Gastrocnemius medialis (tissue), 4 donors: ENCODE measurements at regions not wholly inside any gene's neighbourhood (a gene's known extent, or its start where the extent isn't known, plus 50 kb on each side); places are given as distances from the start of the nearest gene placed in this dataset.

Experiments used
- ATAC-seq, 2 donors: fragments of 150-250 bp; one replicate each; pipeline ENCODE4 v1.9.1; 2016
- DNase-seq, 2 donors: peaks; one replicate each; pipeline ENCODE4 v3.0.0-alpha.2; 2019
- H3K27ac ChIP-seq, 4 donors: fragments of 200-600 bp; sonication (generic); 1 replicate in 1 of 4; 2 replicates in 3 of 4; pipeline ENCODE4 v1.5.1; 2016 to 2018; ENCODE audit warnings: mild to moderate bottlenecking in 2 of 4, moderate library complexity in 1 of 4
- H3K27me3 ChIP-seq, 3 donors: fragments of 200-600 bp; sonication (generic) in 2 of 3; 1 replicate in 1 of 3; 2 replicates in 2 of 3; pipeline versions ENCODE4 v1.5.1 to v1.6.0; 2016 to 2019; ENCODE audit warnings: mild to moderate bottlenecking in 1 of 3, moderate library complexity in 1 of 3
- H3K36me3 ChIP-seq, 2 donors: fragments of 200-600 bp; sonication (generic) in 1 of 2; one replicate each; pipeline ENCODE4 v1.5.1; 2017 to 2018
- H3K4me1 ChIP-seq, 2 donors: fragments of 200-600 bp; sonication (generic) in 1 of 2; one replicate each; pipeline ENCODE4 v1.5.1; 2016 to 2017; ENCODE audit warnings: mild to moderate bottlenecking in 2 of 2
- H3K4me3 ChIP-seq, 4 donors: fragments of 200-600 bp; sonication (generic) in 3 of 4; 1 replicate in 1 of 4; 2 replicates in 3 of 4; pipeline ENCODE4 v1.5.1; 2016 to 2019; ENCODE audit warnings: mild to moderate bottlenecking in 2 of 4
- H3K9me3 ChIP-seq, 3 donors: fragments of 200-600 bp; sonication (generic) in 2 of 3; 1 replicate in 1 of 3; 2 replicates in 2 of 3; pipeline ENCODE4 v1.5.1; 2016 to 2019
- POLR2A ChIP-seq, 2 donors: fragments of 450-650 bp; IDR thresholded peaks; one replicate each; pipeline ENCODE4 v1.6.1; 2017; ENCODE audit warnings: antibody characterized with exemption in 2 of 2, mild to moderate bottlenecking in 2 of 2, moderate library complexity in 2 of 2
- in situ Hi-C, 4 donors: fragments of 200-750 bp; cut with MboI; loops; one replicate each; pipeline versions ENCODE4 v1.15.0 to v1.8.0; 2017; ENCODE audit warnings: low sequenced_read_pairs in 4 of 4
- intact Hi-C: fragments of 100-400 bp; cut with DNase I; formaldehyde crosslinking; loops from one replicate; pipeline ENCODE4 v1.15.1; 2023; ENCODE audit warnings: low total_unique reads
- TF ChIP-seq, protein P1 (sequence below), 5 experiments: fragments of 450-650 bp in 3 of 5; fragments of 200-600 bp in 2 of 5; sonication (generic) in 2 of 5; IDR thresholded peaks in 4 of 5; conservative IDR thresholded peaks in 1 of 5; 1 replicate in 4 of 5; 2 replicates in 1 of 5; pipeline ENCODE4 v1.5.1; 2016 to 2019; ENCODE audit warnings: antibody characterized with exemption in 5 of 5, mild to moderate bottlenecking in 3 of 5, moderate library complexity in 3 of 5

DNA sequence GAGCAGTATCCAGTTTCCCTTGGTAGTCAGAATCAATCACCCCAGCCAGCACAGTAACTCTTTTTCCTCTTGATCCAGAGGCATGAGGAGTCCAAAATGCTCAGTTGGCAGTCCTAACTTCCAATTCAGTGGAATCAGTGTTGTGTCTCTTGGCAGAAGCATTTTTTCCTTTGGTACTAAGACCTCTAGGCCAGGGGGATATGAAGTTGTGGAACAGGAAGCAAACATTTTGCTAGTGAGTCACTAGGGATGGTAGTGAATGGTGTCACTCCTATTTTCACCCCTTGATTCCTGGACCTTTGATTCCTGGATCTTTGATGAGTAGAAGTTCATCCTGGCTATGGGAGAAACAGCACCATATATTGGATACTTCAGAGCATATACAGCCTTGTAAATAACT lies 70.5 kb upstream of the ALDH1A3 start:
- H3K27ac ChIP-seq: no peak overlapping the region
- DNase-seq (no peak), ATAC-seq (no peak)
- H3K9me3 ChIP-seq: no peaks in the 10 kb centered on the region
- no peaks in the 10 kb centered on the region for H3K36me3 ChIP-seq
- H3K4me1 ChIP-seq: no peaks in the 10 kb centered on the region
- H3K4me3 ChIP-seq: no peak overlapping the region
- in situ Hi-C loops: no loop called here
- no peaks in the 10 kb centered on the region for H3K27me3 ChIP-seq
- intact Hi-C loops: no loop called here
- TF ChIP-seq, protein P1, sequence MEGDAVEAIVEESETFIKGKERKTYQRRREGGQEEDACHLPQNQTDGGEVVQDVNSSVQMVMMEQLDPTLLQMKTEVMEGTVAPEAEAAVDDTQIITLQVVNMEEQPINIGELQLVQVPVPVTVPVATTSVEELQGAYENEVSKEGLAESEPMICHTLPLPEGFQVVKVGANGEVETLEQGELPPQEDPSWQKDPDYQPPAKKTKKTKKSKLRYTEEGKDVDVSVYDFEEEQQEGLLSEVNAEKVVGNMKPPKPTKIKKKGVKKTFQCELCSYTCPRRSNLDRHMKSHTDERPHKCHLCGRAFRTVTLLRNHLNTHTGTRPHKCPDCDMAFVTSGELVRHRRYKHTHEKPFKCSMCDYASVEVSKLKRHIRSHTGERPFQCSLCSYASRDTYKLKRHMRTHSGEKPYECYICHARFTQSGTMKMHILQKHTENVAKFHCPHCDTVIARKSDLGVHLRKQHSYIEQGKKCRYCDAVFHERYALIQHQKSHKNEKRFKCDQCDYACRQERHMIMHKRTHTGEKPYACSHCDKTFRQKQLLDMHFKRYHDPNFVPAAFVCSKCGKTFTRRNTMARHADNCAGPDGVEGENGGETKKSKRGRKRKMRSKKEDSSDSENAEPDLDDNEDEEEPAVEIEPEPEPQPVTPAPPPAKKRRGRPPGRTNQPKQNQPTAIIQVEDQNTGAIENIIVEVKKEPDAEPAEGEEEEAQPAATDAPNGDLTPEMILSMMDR (IDR thresholded peaks at IDR 0.05 in 4 of 5, conservative IDR thresholded peaks at IDR 0.05 in 1 of 5): no peak
- TF ChIP-seq POLR2A (IDR thresholded peaks at IDR 0.05): no peak

DNA sequence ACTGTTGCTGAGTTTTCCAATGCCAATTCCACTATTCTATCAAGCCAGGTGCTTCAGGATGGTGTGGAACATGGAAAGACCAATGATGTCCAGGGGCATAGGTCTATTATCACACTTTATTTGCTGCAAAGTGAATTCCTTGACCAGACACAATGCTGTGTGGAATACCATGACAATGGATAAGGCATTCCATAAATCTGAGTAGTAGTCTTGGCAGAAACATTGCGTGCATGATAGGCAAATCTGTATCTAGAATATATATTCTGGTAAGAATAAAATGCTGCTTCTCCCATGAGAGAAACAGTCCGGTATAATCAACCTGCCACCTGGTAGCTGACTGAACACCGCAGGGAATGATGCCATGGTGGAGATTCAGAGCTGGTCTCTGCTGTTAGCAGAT lies 70.0 kb upstream of the ALDH1A3 start:
- in situ Hi-C loops: no loop called here
- H3K4me1 ChIP-seq: no peaks in the 10 kb centered on the region
- H3K27ac ChIP-seq: no peak overlapping the region
- TF ChIP-seq, protein P1 (IDR thresholded peaks at IDR 0.05 in 4 of 5, conservative IDR thresholded peaks at IDR 0.05 in 1 of 5): no peak
- no peak for TF ChIP-seq POLR2A (IDR thresholded peaks at IDR 0.05)
- no peak overlapping the region for H3K4me3 ChIP-seq
- no peaks in the 10 kb centered on the region for H3K9me3 ChIP-seq
- DNase-seq: no peak
- no peaks in the 10 kb centered on the region for H3K27me3 ChIP-seq
- H3K36me3 ChIP-seq: no peaks in the 10 kb centered on the region
- no peak for ATAC-seq
- intact Hi-C loops: no loop called here

DNA sequence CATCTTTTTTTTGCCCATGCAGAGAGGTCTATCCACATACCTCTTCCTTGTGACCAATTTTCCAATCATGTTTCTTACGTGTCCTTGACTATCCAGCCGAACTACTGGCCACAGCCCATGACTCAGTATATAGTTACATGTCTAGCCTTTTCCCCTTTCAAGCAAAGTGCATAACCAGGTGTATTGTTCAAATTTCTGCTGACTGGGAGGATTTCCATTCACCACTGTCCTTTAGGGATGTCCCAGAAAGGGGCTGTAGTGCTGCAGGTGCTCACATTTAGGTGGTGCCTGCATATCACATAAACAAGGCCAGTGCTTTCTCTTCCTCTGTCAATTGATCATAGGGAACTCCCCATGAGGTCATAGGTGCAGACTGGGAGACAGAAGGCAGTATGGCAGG lies 69.4 kb upstream of the ALDH1A3 start:
- Histone ChIP-seq H3K4me1 (no peaks in the 10 kb centered on the region), H3K9me3 (no peaks in the 10 kb centered on the region), H3K4me3 (no peak overlapping the region), H3K27me3 (no peaks in the 10 kb centered on the region), H3K36me3 (no peaks in the 10 kb centered on the region), H3K27ac (no peak overlapping the region)
- ATAC-seq (no peak), DNase-seq (no peak)
- TF ChIP-seq, protein P1 (IDR thresholded peaks at IDR 0.05 in 4 of 5, conservative IDR thresholded peaks at IDR 0.05 in 1 of 5): no peak
- TF ChIP-seq POLR2A (IDR thresholded peaks at IDR 0.05): no peak
- intact Hi-C loops (no loop called here), in situ Hi-C loops (no loop called here)

GRCh38 chr15:100810831-100811230 lies 68.8 kb upstream of the ALDH1A3 start:
- no peak for DNase-seq
- Histone ChIP-seq H3K27ac (no peak overlapping the region), H3K9me3 (no peaks in the 10 kb centered on the region), H3K4me1 (no peaks in the 10 kb centered on the region), H3K4me3 (no peak overlapping the region), H3K36me3 (no peaks in the 10 kb centered on the region), H3K27me3 (no peaks in the 10 kb centered on the region)
- ATAC-seq: no peak
- intact Hi-C loops: no loop called here
- in situ Hi-C loops: no loop called here
- no peak for TF ChIP-seq POLR2A (IDR thresholded peaks at IDR 0.05)
- TF ChIP-seq, protein P1 (IDR thresholded peaks at IDR 0.05 in 4 of 5, conservative IDR thresholded peaks at IDR 0.05 in 1 of 5): no peak

DNA sequence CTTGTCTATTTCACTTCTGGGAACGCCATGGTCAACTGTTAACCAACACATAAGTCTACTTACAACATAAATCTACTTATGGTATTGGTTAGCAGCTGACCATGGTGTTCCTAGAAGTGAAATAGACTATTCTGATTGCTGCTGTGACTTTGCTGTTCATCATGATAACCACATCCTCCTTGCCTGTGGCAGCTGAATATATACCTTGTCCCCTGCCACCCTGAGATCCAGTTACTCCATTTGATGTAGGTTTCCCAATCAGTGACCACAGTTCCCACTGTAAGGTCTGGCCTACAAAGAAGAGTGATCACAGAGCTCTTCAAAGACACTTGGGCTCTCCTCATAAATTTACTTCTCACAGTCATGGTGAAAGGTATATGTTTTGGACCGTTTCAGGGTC lies 66.8 kb upstream of the ALDH1A3 start:
- Histone ChIP-seq H3K27ac (no peak overlapping the region), H3K4me3 (no peak overlapping the region), H3K27me3 (no peaks in the 10 kb centered on the region), H3K4me1 (no peaks in the 10 kb centered on the region), H3K9me3 (no peaks in the 10 kb centered on the region), H3K36me3 (no peaks in the 10 kb centered on the region)
- in situ Hi-C loops (no loop called here), intact Hi-C loops (no loop called here)
- no peak for DNase-seq
- no peak for ATAC-seq
- TF ChIP-seq POLR2A (IDR thresholded peaks at IDR 0.05): no peak
- TF ChIP-seq, protein P1 (IDR thresholded peaks at IDR 0.05 in 4 of 5, conservative IDR thresholded peaks at IDR 0.05 in 1 of 5): no peak
